PC-3 (cell line): ENCODE measurements at regions not wholly inside any gene's neighbourhood (a gene's known extent, or its start where the extent isn't known, plus 50 kb on each side); places are given as distances from the start of the nearest gene placed in this dataset.

Experiments used
- ATAC-seq: fragments of 200-7000 bp; cut with Tn5 transposase; 2 replicates; pipeline ENCODE4 v1.9.1; 2020; ENCODE audit warnings: mild to moderate bottlenecking, moderate library complexity
- BruUV-seq: library from RNA; stranded (reverse); fragments of 400-500 nt; replicated peaks from 2 replicates; lab custom pipeline; 2021; lab: Mats Ljungman, UMichigan
- CTCF ChIA-PET: fragments of 300-600 bp; sonication (Branson Sonifier 250); formaldehyde crosslinking; loops from one replicate; lab custom pipeline; 2022; ENCODE audit warnings: antibody characterized with exemption; lab: Charles Lee
- POLR2A ChIA-PET: fragments of 300-600 bp; sonication (Branson Sonifier 250); formaldehyde crosslinking; loops from one replicate; lab custom pipeline; 2022; ENCODE audit warnings: antibody characterized with exemption; ENCODE audit not compliant: unreplicated experiment; lab: Charles Lee
- DNase-seq: peaks from one replicate; pipeline ENCODE4 v3.0.0-alpha.2; 2015
- H2AFZ ChIP-seq: fragments of 300-600 bp; sonication (generic); 2 replicates; pipeline ENCODE4 v1.6.0; 2016; ENCODE audit warnings: antibody characterized with exemption, low read length
- H3F3A ChIP-seq: fragments of 300-600 bp; sonication (generic); one replicate; pipeline ENCODE4 v1.6.0; 2017; ENCODE audit warnings: antibody characterized with exemption, low read length, control low read depth, mild to moderate bottlenecking; ENCODE audit not compliant: unreplicated experiment
- H3K27ac ChIP-seq: fragments of 300-600 bp; sonication (generic); 2 replicates; pipeline ENCODE4 v1.5.1; 2016; ENCODE audit warnings: mild to moderate bottlenecking, low read length
- H3K27me3 ChIP-seq: fragments of 300-600 bp; sonication (generic); 2 replicates; pipeline ENCODE4 v1.6.1; 2016; ENCODE audit warnings: low read length, mixed read lengths
- H3K36me3 ChIP-seq: fragments of 300-600 bp; sonication (generic); 2 replicates; pipeline ENCODE4 v1.6.1; 2016; ENCODE audit warnings: low read depth, mixed run types, low read length, mixed read lengths
- H3K4me1 ChIP-seq: fragments of 300-600 bp; sonication (generic); 2 replicates; pipeline ENCODE4 v1.5.1; 2016; ENCODE audit warnings: low read length; ENCODE audit not compliant: insufficient read depth
- H3K4me2 ChIP-seq: fragments of 300-600 bp; sonication (generic); 2 replicates; pipeline ENCODE4 v1.6.0; 2016; ENCODE audit warnings: low read length
- H3K4me3 ChIP-seq: fragments of 300-600 bp; sonication (generic); 2 replicates; pipeline ENCODE4 v1.5.1; 2016; ENCODE audit warnings: mild to moderate bottlenecking, low read length, mixed read lengths
- H3K79me2 ChIP-seq: fragments of 300-600 bp; sonication (generic); 2 replicates; pipeline ENCODE4 v1.6.1; 2017; ENCODE audit warnings: low read length, mixed read lengths
- H3K9ac ChIP-seq: fragments of 300-600 bp; sonication (generic); 2 replicates; pipeline ENCODE4 v1.6.0; 2016; ENCODE audit warnings: mild to moderate bottlenecking, low read length
- H3K9me2 ChIP-seq: fragments of 300-600 bp; sonication (generic); replicated peaks from 2 replicates; pipeline ENCODE4 v1.6.1; 2016; ENCODE audit warnings: mixed run types, low read length, mixed read lengths
- H3K9me3 ChIP-seq: fragments of 300-600 bp; sonication (generic); 2 replicates; pipeline ENCODE4 v1.6.1; 2016; ENCODE audit warnings: low read length, mixed read lengths
- H4K20me1 ChIP-seq: fragments of 300-600 bp; sonication (generic); 2 replicates; pipeline ENCODE4 v1.6.1; 2016; ENCODE audit warnings: low read length, mixed read lengths
- EZH2 ChIP-seq: fragments of 300-600 bp; sonication (generic); IDR thresholded peaks from one replicate; pipeline ENCODE4 v1.6.1; 2017; ENCODE audit warnings: antibody characterized with exemption, mild to moderate bottlenecking, low read length; ENCODE audit not compliant: unreplicated experiment
- EZH2phosphoT487 ChIP-seq: fragments of 300-600 bp; sonication (generic); IDR thresholded peaks from 2 replicates; pipeline ENCODE4 v1.6.1; 2018; ENCODE audit warnings: mild to moderate bottlenecking, antibody characterized with exemption, low read length, borderline replicate concordance
- intact Hi-C: fragments of 100-400 bp; cut with micrococcal nuclease; formaldehyde crosslinking; loops from 2 replicates; pipeline ENCODE4 v1.9.0; 2023
- TF ChIP-seq, protein P1 (sequence below): fragments of 300-600 bp; sonication (generic); conservative IDR thresholded peaks from 2 replicates; pipeline ENCODE4 v1.5.1; 2017; ENCODE audit warnings: antibody characterized with exemption, low read depth, mild to moderate bottlenecking, low read length

DNA sequence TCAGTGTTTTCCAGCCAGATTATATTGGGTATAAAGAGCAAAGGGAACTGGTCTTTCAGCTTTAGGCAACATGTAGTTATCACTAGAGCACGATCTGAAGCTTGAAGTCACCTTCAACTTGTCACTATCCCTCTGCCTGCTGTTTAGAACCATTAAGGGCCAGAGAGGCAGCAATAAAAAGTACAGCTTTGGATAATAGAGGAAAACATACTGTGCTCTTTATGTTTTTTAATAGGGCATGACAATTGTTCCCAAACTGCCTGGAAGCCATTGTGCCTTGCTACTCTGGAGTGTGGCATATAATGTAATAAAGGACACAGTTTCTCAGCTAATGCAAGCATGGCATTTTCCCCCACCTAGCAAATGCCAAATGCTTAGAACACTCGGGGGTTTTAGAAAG, 1912.0 kb upstream of the RAG2 start:
- no peak for TF ChIP-seq EZH2
- TF ChIP-seq EZH2phosphoT487, result no peak
- TF ChIP-seq, protein P1, sequence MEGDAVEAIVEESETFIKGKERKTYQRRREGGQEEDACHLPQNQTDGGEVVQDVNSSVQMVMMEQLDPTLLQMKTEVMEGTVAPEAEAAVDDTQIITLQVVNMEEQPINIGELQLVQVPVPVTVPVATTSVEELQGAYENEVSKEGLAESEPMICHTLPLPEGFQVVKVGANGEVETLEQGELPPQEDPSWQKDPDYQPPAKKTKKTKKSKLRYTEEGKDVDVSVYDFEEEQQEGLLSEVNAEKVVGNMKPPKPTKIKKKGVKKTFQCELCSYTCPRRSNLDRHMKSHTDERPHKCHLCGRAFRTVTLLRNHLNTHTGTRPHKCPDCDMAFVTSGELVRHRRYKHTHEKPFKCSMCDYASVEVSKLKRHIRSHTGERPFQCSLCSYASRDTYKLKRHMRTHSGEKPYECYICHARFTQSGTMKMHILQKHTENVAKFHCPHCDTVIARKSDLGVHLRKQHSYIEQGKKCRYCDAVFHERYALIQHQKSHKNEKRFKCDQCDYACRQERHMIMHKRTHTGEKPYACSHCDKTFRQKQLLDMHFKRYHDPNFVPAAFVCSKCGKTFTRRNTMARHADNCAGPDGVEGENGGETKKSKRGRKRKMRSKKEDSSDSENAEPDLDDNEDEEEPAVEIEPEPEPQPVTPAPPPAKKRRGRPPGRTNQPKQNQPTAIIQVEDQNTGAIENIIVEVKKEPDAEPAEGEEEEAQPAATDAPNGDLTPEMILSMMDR, result no peak
- H3K4me3 ChIP-seq, result no peak overlapping the region
- H3K4me2 ChIP-seq, result no peak overlapping the region
- no peaks in the 10 kb centered on the region for H3K9me2 ChIP-seq
- no peak for DNase-seq
- H3K9ac ChIP-seq, result no peak overlapping the region
- BruUV-seq, result no TSS peak
- H3F3A ChIP-seq, result no peaks in the 10 kb centered on the region
- no peaks in the 10 kb centered on the region for H4K20me1 ChIP-seq
- no peaks in the 10 kb centered on the region for H3K36me3 ChIP-seq
- H3K9me3 ChIP-seq, result no peaks in the 10 kb centered on the region
- no peaks in the 10 kb centered on the region for H3K27me3 ChIP-seq
- no peak for ATAC-seq
- ChIA-PET CTCF (no interaction called here), POLR2A (no interaction called here)
- no peaks in the 10 kb centered on the region for H3K79me2 ChIP-seq
- 0 out of 2 replicates have a peak overlapping the region, but pooled peaks have one; percentile 30 for H2AFZ ChIP-seq
- no peak overlapping the region for H3K27ac ChIP-seq
- intact Hi-C loops, result no loop called here
- no peaks in the 10 kb centered on the region for H3K4me1 ChIP-seq

DNA sequence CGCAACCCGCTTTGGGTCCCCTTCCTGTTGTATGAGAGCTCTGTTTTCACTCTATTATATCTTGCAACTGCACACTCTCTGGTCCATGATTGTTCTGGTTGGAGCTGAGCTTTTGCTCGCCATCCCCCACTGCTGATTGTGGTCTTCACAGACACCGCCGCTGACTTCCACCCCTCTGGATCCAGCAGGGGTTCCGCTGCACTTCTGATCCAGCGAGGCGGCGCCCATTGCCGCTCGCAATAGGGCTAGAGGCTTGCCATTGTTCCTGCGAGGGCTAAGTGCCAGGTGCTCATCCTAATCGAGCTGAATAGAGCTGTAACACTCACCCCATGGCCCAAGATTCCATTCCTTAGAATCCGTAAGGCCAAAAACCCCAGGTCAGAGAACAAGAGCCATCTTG, 1905.8 kb upstream of the RAG2 start:
- ChIA-PET POLR2A (no interaction called here), CTCF (no interaction called here)
- Histone ChIP-seq H3K9ac (no peak overlapping the region), H2AFZ (no peak overlapping the region), H4K20me1 (no peaks in the 10 kb centered on the region), H3K9me2 (no peaks in the 10 kb centered on the region), H3K79me2 (no peaks in the 10 kb centered on the region), H3K27ac (no peak overlapping the region), H3F3A (no peaks in the 10 kb centered on the region), H3K36me3 (no peaks in the 10 kb centered on the region), H3K4me1 (no peaks in the 10 kb centered on the region), H3K4me2 (no peak overlapping the region), H3K9me3 (no peaks in the 10 kb centered on the region), H3K4me3 (no peak overlapping the region), H3K27me3 (no peaks in the 10 kb centered on the region)
- no TSS peak for BruUV-seq
- ATAC-seq (no peak), DNase-seq (no peak)
- intact Hi-C loops, result no loop called here
- TF ChIP-seq EZH2, result no peak
- TF ChIP-seq EZH2phosphoT487, result no peak
- TF ChIP-seq, protein P1, result no peak

DNA sequence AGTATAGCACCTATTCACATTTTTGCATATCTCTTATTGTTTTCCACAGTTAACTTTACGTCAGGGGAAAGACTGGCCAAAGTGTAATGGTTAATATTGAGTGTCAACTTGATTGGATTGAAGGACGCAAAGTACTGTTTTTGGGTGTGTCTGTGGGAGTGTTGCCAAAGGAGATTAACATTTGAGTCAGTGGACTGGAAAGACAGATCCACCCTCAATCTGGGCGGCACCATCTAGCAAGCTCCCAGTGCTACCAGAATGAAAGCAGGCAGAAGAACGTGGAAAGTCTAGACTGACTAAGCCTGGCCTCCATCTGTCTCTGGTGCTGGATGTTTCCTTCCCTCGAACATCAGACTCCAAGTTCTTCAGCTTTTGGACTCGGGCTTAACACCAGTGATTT, 1900.7 kb upstream of the RAG2 start:
- intact Hi-C loops, result no loop called here
- no peak overlapping the region for H3K27ac ChIP-seq
- no peaks in the 10 kb centered on the region for H3K79me2 ChIP-seq
- H2AFZ ChIP-seq, result 0 out of 2 replicates have a peak overlapping the region, but pooled peaks have one; percentile 19
- no peaks in the 10 kb centered on the region for H3K9me2 ChIP-seq
- TF ChIP-seq, protein P1, result no peak
- no peak for TF ChIP-seq EZH2phosphoT487
- TF ChIP-seq EZH2, result no peak
- CTCF ChIA-PET, result no interaction called here
- no peaks in the 10 kb centered on the region for H3K27me3 ChIP-seq
- POLR2A ChIA-PET, result no interaction called here
- H3K4me3 ChIP-seq, result no peak overlapping the region
- DNase-seq (peak; percentile 20), ATAC-seq (no peak)
- H3K9me3 ChIP-seq, result no peaks in the 10 kb centered on the region
- BruUV-seq, result no TSS peak
- no peaks in the 10 kb centered on the region for H3K36me3 ChIP-seq
- H3F3A ChIP-seq, result no peaks in the 10 kb centered on the region
- no peak overlapping the region for H3K9ac ChIP-seq
- H3K4me2 ChIP-seq, result no peak overlapping the region
- H3K4me1 ChIP-seq, result no peaks in the 10 kb centered on the region
- no peaks in the 10 kb centered on the region for H4K20me1 ChIP-seq
